ENCODE measurements at regions not wholly inside any gene's neighbourhood (a gene's known extent, or its start where the extent isn't known, plus 50 kb on each side); places are given as distances from the start of the nearest gene placed in this dataset.

- H3K27ac ChIP-seq, result no peak overlapping the region
- TF ChIP-seq CTCF (IDR thresholded peaks at IDR 0.05), result no peak
- H3K4me1 ChIP-seq, result no peaks in the 10 kb centered on the region
- H3K9me3 ChIP-seq, result no peaks in the 10 kb centered on the region
- H3K4me3 ChIP-seq, result no peak overlapping the region
- intact Hi-C loops (cut with DNase I), result no loop called here
- no peaks in the 10 kb centered on the region for H3K27me3 ChIP-seq
- no peak for DNase-seq (ENCODE audit: low spot score in 2 of 2)
- H3K36me3 ChIP-seq, result no peaks in the 10 kb centered on the region
Observed at GRCh38 chr4:122065915-122066314, 86.2 kb upstream of the BLTP1 start.

- Histone ChIP-seq H3K4me3 (no peak overlapping the region), H3K27me3 (no peaks in the 10 kb centered on the region), H3K27ac (no peak overlapping the region), H3K4me1 (no peaks in the 10 kb centered on the region), H3K9me3 (no peaks in the 10 kb centered on the region), H3K36me3 (no peaks in the 10 kb centered on the region)
- no peak for DNase-seq (ENCODE audit: low spot score in 2 of 2)
- no peak for TF ChIP-seq CTCF (IDR thresholded peaks at IDR 0.05)
- intact Hi-C loops (cut with DNase I), result no loop called here
Observed at GRCh38 chr4:122065149-122065548, 87.0 kb upstream of the BLTP1 start.

GRCh38 chr4:122053186-122053585, 98.9 kb upstream of the BLTP1 start:
- Histone ChIP-seq H3K4me1 (no peaks in the 10 kb centered on the region), H3K9me3 (no peaks in the 10 kb centered on the region), H3K4me3 (no peak overlapping the region), H3K27ac (no peak overlapping the region), H3K27me3 (no peaks in the 10 kb centered on the region), H3K36me3 (no peaks in the 10 kb centered on the region)
- DNase-seq (ENCODE audit: low spot score in 2 of 2), result no peak
- TF ChIP-seq CTCF (IDR thresholded peaks at IDR 0.05), result no peak
- intact Hi-C loops (cut with DNase I), result no loop called here

- no peak for TF ChIP-seq CTCF (IDR thresholded peaks at IDR 0.05)
- Histone ChIP-seq H3K36me3 (no peaks in the 10 kb centered on the region), H3K27ac (no peak overlapping the region), H3K4me3 (no peak overlapping the region), H3K4me1 (no peaks in the 10 kb centered on the region), H3K9me3 (no peaks in the 10 kb centered on the region), H3K27me3 (no peaks in the 10 kb centered on the region)
- DNase-seq (ENCODE audit: low spot score in 2 of 2), result no peak
- intact Hi-C loops (cut with DNase I), result no loop called here
Observed at GRCh38 chr4:122052677-122053076, 99.5 kb upstream of the BLTP1 start.

GRCh38 chr4:122050841-122051240, 99.0 kb upstream of the TRPC3 start:
- Histone ChIP-seq H3K4me3 (no peak overlapping the region), H3K9me3 (no peaks in the 10 kb centered on the region), H3K27me3 (no peaks in the 10 kb centered on the region), H3K4me1 (no peaks in the 10 kb centered on the region), H3K36me3 (no peaks in the 10 kb centered on the region), H3K27ac (no peak overlapping the region)
- TF ChIP-seq CTCF (IDR thresholded peaks at IDR 0.05), result no peak
- intact Hi-C loops (cut with DNase I), result no loop called here
- DNase-seq (ENCODE audit: low spot score in 2 of 2), result no peak

Measured in ascending aorta (tissue), 2 donors.